NOMO-1 treated with dmso at 0.1 percent for 144 hours (cell line): ENCODE measurements at regions not wholly inside any gene's neighbourhood (a gene's known extent, or its start where the extent isn't known, plus 50 kb on each side); places are given as distances from the start of the nearest gene placed in this dataset.
A peak's percentile ranks its signal among the peaks of the same experiment; 100 is the strongest.

Experiments used
- DNase-seq: peaks from one replicate; lab custom pipeline; 2025; ENCODE audit not compliant: unreplicated experiment; lab: John Stamatoyannopoulos, UW

GRCh38 chr9:129507805-129508204, 113.1 kb downstream of the C9orf50 start:
- no peak for DNase-seq

- DNase-seq, result no peak
Measured at GRCh38 chr9:129506892-129507291, 114.0 kb downstream of the C9orf50 start.

DNA sequence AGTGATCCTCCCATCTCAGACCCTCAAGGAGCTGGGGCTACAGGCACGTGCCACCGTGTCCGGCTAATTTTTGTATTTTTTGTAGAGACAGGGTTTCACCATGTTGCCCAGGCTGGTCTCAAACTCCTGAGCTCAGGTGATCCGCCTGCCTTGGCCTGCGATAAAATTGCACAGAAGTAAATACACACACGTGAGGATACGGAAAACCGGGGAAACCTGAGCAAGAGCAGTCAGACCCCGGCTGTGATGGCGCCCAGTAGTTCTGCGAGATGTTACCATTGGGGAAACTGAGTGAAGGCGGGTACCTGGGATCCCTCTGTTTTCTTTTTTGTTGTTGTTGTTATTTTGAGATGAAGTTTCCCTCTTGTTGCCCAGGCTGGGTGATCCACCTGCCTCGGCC, 114.9 kb downstream of the C9orf50 start:
- no peak for DNase-seq

DNA sequence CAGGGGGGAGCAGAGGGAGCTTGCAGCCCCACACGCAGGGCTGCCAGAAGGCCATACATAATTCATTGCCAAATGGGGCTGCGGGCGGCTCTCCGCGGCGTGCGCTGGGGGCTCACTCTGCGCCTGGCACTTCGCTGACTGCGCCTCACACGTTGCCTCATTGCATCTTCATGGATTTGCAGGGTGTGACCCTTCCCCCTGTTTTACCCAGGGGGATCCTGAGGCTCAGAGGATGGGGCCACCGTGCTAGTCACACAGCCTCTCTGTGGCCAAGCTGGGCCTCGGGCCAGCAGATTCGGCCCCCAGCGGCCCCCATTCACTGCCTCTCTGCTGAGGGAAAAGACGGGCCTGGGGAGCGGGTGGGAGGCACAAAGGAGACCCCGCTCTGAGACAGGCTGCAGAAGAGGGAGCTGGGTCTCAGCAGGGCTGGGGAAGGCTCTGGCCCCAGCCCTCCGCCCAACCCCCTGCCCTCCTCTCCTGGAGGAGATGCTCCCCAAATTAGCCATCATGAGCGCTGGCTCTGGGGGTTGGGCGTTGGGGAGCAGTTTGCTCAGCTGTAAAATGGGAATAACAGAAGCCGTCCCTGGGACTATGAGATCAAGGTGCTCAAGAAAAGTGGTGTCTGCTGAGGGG, 115.5 kb downstream of the C9orf50 start:
- DNase-seq, result no peak

GRCh38 chr9:129504404-129504803, 116.5 kb downstream of the C9orf50 start:
- no peak for DNase-seq

DNA sequence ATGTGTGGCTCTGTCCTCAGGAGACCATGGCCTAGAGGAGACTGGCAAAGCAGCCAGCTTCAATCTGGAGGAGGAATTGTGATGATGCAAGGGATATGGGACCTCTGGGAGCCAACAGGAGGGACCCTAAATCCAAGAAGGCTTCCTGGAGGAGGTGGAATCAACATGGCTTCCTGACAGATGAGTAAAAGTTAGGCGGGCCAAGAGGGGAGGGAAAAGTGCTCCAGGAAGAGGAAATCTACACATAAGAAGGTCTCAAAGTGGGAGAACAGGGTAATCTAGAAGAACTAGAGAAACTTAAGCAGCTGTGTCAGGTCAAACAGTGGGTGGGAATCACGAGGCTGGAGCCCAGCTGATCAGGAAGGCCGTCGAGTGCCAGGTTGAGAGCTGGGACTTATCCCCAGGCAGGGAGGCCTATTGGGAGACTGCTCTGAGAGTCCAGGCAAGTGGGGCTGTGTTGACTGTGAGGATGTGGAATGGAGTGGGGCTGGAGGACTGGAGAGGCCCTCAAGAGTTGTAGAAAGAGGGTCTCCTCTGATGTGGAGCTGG, 119.1 kb downstream of the C9orf50 start:
- no peak for DNase-seq

- DNase-seq, result no peak
Measured at GRCh38 chr9:129500863-129501770, 119.8 kb downstream of the C9orf50 start.

DNA sequence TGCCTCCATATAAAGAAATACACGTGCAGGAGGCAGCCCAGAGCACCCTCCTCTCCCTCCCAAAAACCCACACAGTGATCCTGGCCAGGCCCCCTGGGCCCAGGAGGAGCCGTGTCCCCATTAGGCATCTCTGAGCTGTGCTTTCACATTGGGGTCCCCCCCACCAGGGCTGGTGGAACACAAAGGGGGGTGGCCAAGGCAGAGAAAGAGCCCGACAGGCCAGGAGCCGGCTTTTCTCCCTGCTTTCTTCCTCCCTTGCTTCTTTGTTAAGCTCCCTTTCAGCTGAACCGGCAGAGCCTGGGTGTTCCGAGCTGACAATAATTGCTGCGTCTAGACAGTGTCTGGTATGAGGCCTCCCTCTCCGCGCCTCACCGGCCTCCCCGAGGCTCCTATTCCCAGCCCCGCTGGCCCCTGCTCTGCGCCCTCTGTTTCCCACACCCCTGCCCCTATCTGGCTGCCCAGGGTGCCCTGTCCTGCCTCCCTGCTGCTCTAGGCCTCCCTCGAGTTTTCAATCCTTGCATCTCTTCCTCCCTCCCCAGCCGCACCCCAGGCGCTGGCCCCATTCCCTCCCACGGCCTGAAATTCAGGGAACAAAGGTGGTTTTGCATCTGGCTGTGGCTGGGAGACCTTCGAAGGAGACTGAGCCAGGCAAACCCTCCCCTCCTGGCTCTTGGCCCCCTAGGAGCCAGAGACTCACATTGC, 120.6 kb downstream of the C9orf50 start:
- no peak for DNase-seq

DNA sequence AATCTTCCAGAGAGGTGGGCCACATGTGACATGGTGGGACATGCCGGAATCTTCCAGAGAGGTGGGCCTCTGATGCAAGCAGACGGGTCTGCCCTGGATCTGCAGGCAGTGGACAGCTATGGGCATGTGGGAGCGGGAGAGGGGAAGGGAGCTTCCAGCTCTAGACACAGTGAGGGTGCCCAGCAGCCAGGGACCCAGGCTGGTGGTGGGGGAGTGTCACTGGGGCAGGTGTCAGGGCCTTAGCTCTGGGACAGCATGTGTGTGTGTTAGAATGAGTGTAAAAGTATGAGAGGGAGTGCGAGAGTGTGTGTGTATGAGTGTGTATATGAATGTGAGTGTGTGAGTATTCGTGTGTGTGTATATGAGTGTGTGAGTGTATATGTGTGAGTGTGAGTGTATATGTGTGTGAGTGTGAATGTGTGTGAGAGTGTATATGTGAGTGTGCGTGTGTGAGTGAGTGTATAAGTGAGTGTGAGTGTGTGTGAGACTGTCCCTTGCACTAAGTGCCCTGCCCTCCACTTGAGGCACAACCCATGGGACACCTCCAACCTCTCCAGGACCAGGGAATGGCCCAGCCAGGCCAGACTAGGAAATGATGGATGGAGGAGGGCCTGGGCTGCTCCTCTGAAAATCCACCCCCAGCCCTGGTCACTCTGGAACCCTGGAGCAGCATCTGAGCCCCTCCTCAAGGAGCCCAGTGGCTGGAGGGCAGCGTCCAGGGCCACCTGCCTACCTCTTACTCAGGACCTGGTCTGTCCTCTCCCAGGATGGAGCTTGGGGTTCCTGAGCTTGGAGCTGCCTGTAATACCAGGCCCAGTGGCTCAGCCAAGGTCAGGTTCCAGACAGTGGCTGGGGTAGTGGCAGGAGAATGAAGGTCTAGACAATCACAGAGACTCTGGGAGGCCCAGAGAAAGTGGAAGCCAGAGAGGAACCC, 122.2 kb downstream of the C9orf50 start:
- no peak for DNase-seq

GRCh38 chr9:129497813-129498450, 123.0 kb downstream of the C9orf50 start:
- no peak for DNase-seq

DNA sequence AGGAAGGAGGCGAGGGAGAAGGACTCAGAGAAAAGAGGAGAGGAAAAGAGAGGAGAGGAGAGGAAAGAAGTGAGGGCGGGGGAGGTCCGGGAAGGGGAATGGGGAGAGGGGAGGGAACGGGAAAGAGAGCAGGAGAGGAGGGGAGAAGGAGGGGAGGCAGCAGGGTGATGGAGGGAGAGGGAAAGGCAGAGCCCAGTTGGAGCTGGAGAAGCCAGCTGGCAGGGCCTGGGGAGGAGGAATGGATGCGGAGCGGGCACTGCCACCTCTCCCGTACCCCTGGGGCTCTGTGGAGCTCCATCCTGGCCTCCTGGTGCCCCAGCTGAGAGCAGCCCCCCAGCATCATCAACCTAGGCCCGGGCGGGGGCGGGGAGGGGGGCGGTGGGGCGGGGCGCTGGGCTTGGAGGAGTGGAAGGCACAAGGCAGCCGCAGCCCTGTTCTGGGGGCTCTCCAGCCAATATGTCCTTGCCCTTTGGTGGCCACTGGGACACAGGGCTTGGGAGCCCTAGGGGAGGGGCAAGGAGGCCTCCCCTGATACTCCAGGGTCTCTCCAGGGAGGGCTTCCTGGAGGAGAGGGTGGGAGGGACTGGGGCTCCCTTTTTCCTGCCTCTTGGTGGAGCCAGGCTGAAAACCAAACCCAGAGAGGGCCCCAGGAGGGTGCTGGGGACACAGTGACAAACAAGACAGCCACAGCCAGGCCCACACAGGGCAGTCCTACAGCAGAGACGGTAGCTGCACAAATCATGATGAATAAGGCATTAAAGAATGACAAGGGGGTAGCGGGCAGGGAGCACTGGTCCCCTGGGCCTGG, 123.7 kb downstream of the C9orf50 start:
- no peak for DNase-seq

- peak; percentile 71 for DNase-seq
Measured at GRCh38 chr9:129496473-129497004, 124.4 kb downstream of the C9orf50 start.

DNA sequence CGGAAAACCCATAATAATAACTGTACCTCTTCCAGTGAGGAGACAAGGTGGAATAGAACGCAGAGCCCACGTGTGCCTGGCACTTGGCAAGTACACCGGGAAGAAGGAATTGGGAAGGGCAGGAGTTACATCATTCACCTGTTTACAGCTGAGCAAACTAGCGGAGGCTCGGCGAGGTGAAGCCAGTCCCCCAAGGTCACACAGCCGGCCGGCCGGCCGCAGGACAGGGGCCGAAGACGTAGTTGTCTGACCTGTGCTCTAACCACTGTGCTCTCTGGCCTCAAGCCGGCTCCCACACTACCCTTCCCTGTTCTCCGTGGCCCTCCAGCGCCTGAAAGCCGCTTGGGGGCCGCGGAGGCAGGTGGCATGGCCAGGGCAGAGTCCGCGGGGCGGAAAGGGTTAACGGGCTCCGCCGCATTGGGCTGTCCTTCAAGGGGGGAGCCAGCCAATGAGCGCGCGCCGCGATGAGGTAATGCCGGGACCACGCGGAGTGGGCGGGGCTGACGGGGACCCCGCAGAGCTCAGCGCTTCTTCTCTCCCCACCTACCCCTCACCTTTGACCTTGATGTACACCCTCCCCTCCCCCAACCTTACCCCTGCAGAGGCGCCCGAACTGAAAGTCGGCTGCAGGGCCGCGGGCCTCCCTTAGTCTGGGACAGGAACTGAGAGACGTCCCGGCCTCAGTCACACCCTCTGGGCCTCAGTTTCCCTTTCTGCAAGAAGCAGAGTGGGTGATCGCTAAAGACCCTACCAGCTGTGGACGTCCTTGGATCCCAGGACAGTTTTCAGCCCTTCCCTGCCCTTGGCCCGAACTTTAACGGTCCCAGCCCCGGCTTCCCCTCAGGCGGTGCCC, 125.1 kb downstream of the C9orf50 start:
- DNase-seq, result peak; percentile 61

DNA sequence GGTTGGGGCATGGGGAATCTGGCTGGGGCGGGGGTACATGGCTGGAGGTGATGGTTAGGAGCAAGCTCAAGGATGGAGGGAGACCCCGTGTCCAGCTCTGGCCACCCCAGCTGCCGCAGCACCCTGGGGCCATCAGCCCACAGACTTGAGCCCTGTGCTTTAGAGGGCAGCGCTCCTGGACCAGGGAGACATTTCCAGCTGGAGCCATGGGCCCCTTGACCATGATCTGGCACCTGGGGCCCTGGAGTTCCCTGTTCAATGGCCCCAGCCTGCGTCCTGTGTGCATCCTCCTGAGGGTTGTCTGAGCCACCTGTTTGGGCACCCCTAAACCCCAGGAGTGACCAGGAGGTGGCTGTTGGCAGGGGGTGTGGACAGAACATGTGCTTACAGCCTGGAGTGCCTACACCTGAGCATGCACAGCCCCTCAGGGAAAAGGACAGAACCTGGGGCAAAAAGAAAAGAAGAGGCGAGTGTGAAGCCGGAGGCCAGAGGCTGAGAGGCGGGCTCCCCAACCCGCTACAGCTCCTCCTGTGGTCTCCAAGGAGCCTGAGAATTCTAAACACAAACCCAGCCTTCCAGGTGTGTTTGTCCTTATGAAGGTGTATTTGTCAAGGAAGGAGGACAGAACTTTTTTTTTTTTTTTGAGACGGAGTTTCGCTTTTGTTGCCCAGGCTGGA, 126.7 kb downstream of the C9orf50 start:
- DNase-seq, result no peak

GRCh38 chr9:129493706-129494047, 127.2 kb downstream of the C9orf50 start:
- DNase-seq, result no peak

DNA sequence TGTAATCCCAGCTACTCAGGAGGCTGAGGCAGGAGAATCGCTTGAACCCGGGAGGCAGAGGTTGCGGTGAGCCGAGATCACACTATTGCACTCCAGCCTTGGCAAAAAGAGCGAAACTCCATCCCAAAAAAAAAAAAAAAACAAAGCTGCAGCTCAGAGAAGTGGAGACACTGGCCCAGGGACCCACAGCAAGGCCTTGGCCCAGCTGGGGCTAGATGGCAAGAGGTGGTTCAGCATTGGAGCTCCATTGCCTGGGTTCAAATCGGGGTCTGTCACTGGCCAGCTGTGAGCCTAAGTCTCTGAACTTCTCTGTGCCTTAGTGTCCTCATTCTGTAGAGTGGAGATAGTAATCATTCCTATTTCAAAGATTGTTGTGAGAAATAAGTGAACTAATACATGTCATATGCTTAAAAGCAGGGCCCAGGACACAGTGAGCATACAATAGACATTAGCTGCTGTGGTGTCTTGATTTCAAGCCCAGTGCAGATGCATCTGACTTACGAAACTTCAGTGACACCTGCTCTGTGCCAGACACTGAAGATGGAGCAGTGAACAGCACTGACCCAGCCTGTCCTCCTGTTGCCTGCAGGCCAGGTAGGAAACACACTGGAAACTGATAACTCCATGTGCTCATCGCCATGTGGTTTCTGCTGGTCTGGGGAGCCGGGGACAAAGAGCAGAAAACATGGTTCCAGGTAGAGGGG, 127.7 kb downstream of the C9orf50 start:
- DNase-seq, result no peak

- DNase-seq, result no peak
Measured at GRCh38 chr9:129491487-129491855, 129.4 kb downstream of the C9orf50 start.
